Middle frontal gyrus (tissue), 1 donor: ENCODE measurements at regions not wholly inside any gene's neighbourhood (a gene's known extent, or its start where the extent isn't known, plus 50 kb on each side); places are given as distances from the start of the nearest gene placed in this dataset.
A peak's percentile ranks its signal among the peaks of the same experiment; 100 is the strongest.
"Not testable (repeated sequence)": the region's sequence is repeated elsewhere in the genome, so short reads cannot be mapped to it uniquely, and the experiment has no call there.

Experiments
- DNase-seq: peaks from one replicate; pipeline ENCODE4 v3.0.0-alpha.2; 2015; ENCODE audit warnings: low spot score; ENCODE audit errors: extremely low spot score

- no peak for DNase-seq
Measured at GRCh38 chr1:117753652-117754051, 147.8 kb downstream of the TENT5C start.

GRCh38 chr1:117754061-117754969 lies 148.5 kb downstream of the TENT5C start:
- DNase-seq = peak; percentile 31

GRCh38 chr1:117757668-117758067 lies 151.8 kb downstream of the TENT5C start:
- DNase-seq = no peak

- DNase-seq = peak; percentile 74
Measured at GRCh38 chr1:117758444-117759316, 152.8 kb downstream of the TENT5C start.

- no peak for DNase-seq
Measured at GRCh38 chr1:117759535-117759934, 153.7 kb downstream of the TENT5C start.

GRCh38 chr1:117760069-117760468 lies 154.2 kb downstream of the TENT5C start:
- no peak for DNase-seq

GRCh38 chr1:117760485-117760884 lies 154.6 kb downstream of the TENT5C start:
- DNase-seq = no peak

GRCh38 chr1:117767756-117768155 lies 161.7 kb downstream of the GDAP2 start:
- DNase-seq = not testable (repeated sequence)

GRCh38 chr1:117770981-117771531 lies 158.4 kb downstream of the GDAP2 start:
- no peak for DNase-seq

GRCh38 chr1:117779364-117779763 lies 150.1 kb downstream of the GDAP2 start:
- no peak for DNase-seq

GRCh38 chr1:117780687-117781475 lies 148.5 kb downstream of the GDAP2 start:
- no peak for DNase-seq

GRCh38 chr1:117782056-117782455 lies 147.4 kb downstream of the GDAP2 start:
- no peak for DNase-seq

- DNase-seq = no peak
Measured at GRCh38 chr1:117783606-117784396, 145.6 kb downstream of the GDAP2 start.

- DNase-seq = no peak
Measured at GRCh38 chr1:117788014-117788413, 141.4 kb downstream of the GDAP2 start.

GRCh38 chr1:117793413-117793812 lies 136.0 kb downstream of the GDAP2 start:
- DNase-seq = no peak

GRCh38 chr1:117794073-117794472 lies 135.3 kb downstream of the GDAP2 start:
- DNase-seq = no peak

- DNase-seq = no peak
Measured at GRCh38 chr1:117795190-117795589, 134.2 kb downstream of the GDAP2 start.

- DNase-seq = no peak
Measured at GRCh38 chr1:117795792-117796191, 133.6 kb downstream of the GDAP2 start.

- no peak for DNase-seq
Measured at GRCh38 chr1:117796226-117796625, 133.2 kb downstream of the GDAP2 start.

- DNase-seq = no peak
Measured at GRCh38 chr1:117798550-117798949, 130.9 kb downstream of the GDAP2 start.
